ENCODE measurements at regions not wholly inside any gene's neighbourhood (a gene's known extent, or its start where the extent isn't known, plus 50 kb on each side); places are given as distances from the start of the nearest gene placed in this dataset.

DNA sequence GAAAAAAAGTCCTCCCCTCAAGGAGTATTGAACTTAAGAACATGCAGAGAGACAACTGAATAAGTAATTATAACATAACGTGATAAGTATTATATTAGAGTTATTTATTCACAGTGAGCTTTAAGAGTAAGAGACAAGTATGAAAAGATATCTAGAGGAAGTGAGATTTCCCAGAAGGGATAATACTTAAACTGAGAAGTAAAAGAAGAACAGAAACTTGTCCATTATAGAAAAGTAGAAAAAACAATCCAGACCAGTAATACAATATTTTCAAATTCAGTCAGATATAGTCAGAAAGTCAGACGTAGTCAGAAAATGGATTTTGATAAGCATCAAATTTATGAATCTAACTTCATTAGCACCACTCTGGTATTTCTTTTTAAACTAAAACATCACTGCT lies 613.0 kb upstream of the CCNG1 start:
- POLR2A ChIA-PET = no interaction called here
- peak; percentile 18 for DNase-seq (ENCODE audit: extremely low spot score)
- TF ChIP-seq, protein P1, sequence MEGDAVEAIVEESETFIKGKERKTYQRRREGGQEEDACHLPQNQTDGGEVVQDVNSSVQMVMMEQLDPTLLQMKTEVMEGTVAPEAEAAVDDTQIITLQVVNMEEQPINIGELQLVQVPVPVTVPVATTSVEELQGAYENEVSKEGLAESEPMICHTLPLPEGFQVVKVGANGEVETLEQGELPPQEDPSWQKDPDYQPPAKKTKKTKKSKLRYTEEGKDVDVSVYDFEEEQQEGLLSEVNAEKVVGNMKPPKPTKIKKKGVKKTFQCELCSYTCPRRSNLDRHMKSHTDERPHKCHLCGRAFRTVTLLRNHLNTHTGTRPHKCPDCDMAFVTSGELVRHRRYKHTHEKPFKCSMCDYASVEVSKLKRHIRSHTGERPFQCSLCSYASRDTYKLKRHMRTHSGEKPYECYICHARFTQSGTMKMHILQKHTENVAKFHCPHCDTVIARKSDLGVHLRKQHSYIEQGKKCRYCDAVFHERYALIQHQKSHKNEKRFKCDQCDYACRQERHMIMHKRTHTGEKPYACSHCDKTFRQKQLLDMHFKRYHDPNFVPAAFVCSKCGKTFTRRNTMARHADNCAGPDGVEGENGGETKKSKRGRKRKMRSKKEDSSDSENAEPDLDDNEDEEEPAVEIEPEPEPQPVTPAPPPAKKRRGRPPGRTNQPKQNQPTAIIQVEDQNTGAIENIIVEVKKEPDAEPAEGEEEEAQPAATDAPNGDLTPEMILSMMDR (IDR thresholded peaks at IDR 0.05; ENCODE audit: control extremely low read depth, extremely low read depth, low read depth, missing control alignments) = no peak
- CTCF ChIA-PET = no interaction called here

GRCh38 chr5:162837155-162837554 lies 600.2 kb upstream of the CCNG1 start:
- DNase-seq (ENCODE audit: extremely low spot score) = no peak
- ChIA-PET POLR2A (no interaction called here), CTCF (no interaction called here)
- TF ChIP-seq, protein P1 (IDR thresholded peaks at IDR 0.05; ENCODE audit: control extremely low read depth, extremely low read depth, low read depth, missing control alignments) = no peak

DNA sequence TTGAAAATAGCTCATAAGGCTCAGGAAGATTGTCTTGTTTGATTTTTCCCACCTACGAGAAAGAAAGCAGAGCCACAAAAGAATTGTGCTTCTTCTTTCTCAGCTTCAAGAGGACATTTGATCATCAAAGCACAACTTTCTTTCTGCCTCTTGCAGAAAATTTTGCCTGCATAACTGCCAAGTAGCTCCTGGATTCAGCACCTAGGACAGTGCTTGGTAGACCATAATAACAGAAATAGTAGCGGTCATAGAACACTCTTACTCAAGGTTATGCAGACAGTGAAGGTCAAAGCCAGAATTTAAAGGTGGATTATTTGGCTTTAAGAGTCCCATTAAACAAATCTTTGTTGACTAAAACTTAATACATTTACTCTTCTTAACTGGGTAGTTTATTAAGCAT lies 594.7 kb upstream of the CCNG1 start:
- no peak for DNase-seq (ENCODE audit: extremely low spot score)
- POLR2A ChIA-PET = no interaction called here
- CTCF ChIA-PET = interaction anchor here (1.1 kb wide), 1 partner anchor 17 kb away, joined by 3 read pairs; no protein-coding TSS in a partner anchor
- TF ChIP-seq, protein P1 (IDR thresholded peaks at IDR 0.05; ENCODE audit: control extremely low read depth, extremely low read depth, low read depth, missing control alignments) = no peak

- TF ChIP-seq, protein P1 (IDR thresholded peaks at IDR 0.05; ENCODE audit: control extremely low read depth, extremely low read depth, low read depth, missing control alignments) = no peak
- no peak for DNase-seq (ENCODE audit: extremely low spot score)
- POLR2A ChIA-PET = no interaction called here
- CTCF ChIA-PET = no interaction called here
Observed at GRCh38 chr5:162852134-162852533, 585.3 kb upstream of the CCNG1 start.

DNA sequence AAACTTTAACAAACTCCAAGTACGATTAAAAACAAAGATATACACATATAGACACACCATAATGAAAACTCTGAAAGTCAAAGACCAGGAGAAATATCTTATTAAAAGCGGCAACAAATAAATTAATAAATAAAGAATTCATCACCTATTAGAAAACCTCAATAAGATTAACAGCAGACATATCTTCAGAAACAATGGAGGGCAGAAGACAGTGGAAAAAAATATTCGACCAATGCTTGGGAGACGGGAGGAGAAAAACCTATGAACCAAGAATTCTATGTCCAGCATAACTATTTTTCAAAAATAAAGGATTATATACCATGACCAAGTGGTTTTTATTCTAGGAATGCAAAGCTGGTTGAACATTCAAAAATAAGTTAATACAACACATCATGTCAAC lies 578.6 kb upstream of the CCNG1 start:
- ChIA-PET POLR2A (no interaction called here), CTCF (no interaction called here)
- TF ChIP-seq, protein P1 (IDR thresholded peaks at IDR 0.05; ENCODE audit: control extremely low read depth, extremely low read depth, low read depth, missing control alignments) = no peak
- no peak for DNase-seq (ENCODE audit: extremely low spot score)

GRCh38 chr5:162870966-162871365 lies 566.4 kb upstream of the CCNG1 start:
- no peak for DNase-seq (ENCODE audit: extremely low spot score)
- TF ChIP-seq, protein P1 (IDR thresholded peaks at IDR 0.05; ENCODE audit: control extremely low read depth, extremely low read depth, low read depth, missing control alignments) = no peak
- ChIA-PET CTCF (interaction anchor here (0.9 kb wide), 1 partner anchor 18 kb away, joined by 3 read pairs; no protein-coding TSS in a partner anchor), POLR2A (no interaction called here)

DNA sequence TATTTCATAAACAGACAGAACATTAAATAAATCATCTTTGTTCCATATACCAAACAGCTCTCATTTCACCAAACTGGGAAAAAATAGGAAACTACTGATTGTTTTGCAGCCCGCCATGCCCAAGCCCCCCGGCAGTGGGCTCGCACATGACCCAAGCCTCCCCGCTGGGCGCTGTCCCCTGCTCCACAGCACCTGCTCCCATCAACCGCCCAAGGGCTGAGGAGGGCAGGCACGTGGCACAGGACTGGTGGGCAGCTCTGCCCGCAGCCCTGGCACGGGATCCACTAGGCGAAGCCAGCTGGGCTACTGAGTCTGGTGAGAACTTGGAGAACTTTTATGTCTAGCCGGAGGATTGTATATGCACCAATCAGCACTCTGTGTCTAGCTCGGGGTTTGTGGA lies 554.8 kb upstream of the CCNG1 start:
- TF ChIP-seq, protein P1 (IDR thresholded peaks at IDR 0.05; ENCODE audit: control extremely low read depth, extremely low read depth, low read depth, missing control alignments) = no peak
- POLR2A ChIA-PET = no interaction called here
- CTCF ChIA-PET = interaction anchor here (1.0 to 1.7 kb wide), 2 partner anchors 8 to 9 kb away, joined by 3 to 7 read pairs; no protein-coding TSS in a partner anchor
- no peak for DNase-seq (ENCODE audit: extremely low spot score)
